ENCODE measurements at regions not wholly inside any gene's neighbourhood (a gene's known extent, or its start where the extent isn't known, plus 50 kb on each side); places are given as distances from the start of the nearest gene placed in this dataset.

- DNase-seq (ENCODE audit: low read depth) = no peak
- TF ChIP-seq CTCF (IDR thresholded peaks at IDR 0.05; ENCODE audit: control insufficient read depth, insufficient read depth, low read depth, low read length, missing control alignments) = no peak
- H3K4me3 ChIP-seq (ENCODE audit: control insufficient read depth, low read depth, low read length) = no peak overlapping the region
Measured at GRCh38 chr1:82759035-82759434, 958.3 kb downstream of the ADGRL2 start.

- H3K4me3 ChIP-seq (ENCODE audit: control insufficient read depth, low read depth, low read length) = no peak overlapping the region
- TF ChIP-seq CTCF (IDR thresholded peaks at IDR 0.05; ENCODE audit: control insufficient read depth, insufficient read depth, low read depth, low read length, missing control alignments) = no peak
- DNase-seq (ENCODE audit: low read depth) = no peak
Measured at GRCh38 chr1:82755671-82756070, 954.9 kb downstream of the ADGRL2 start.

GRCh38 chr1:82755191-82755590 is 954.5 kb downstream of the ADGRL2 start:
- no peak for DNase-seq (ENCODE audit: low read depth)
- no peak for TF ChIP-seq CTCF (IDR thresholded peaks at IDR 0.05; ENCODE audit: control insufficient read depth, insufficient read depth, low read depth, low read length, missing control alignments)
- H3K4me3 ChIP-seq (ENCODE audit: control insufficient read depth, low read depth, low read length) = no peak overlapping the region

- DNase-seq (ENCODE audit: low read depth) = no peak
- TF ChIP-seq CTCF (IDR thresholded peaks at IDR 0.05; ENCODE audit: control insufficient read depth, insufficient read depth, low read depth, low read length, missing control alignments) = no peak
- H3K4me3 ChIP-seq (ENCODE audit: control insufficient read depth, low read depth, low read length) = no peak overlapping the region
Measured at GRCh38 chr1:82752046-82752445, 951.3 kb downstream of the ADGRL2 start.

- no peak for TF ChIP-seq CTCF (IDR thresholded peaks at IDR 0.05; ENCODE audit: control insufficient read depth, insufficient read depth, low read depth, low read length, missing control alignments)
- no peak overlapping the region for H3K4me3 ChIP-seq (ENCODE audit: control insufficient read depth, low read depth, low read length)
- DNase-seq (ENCODE audit: low read depth) = no peak
Measured at GRCh38 chr1:82733645-82734044, 932.9 kb downstream of the ADGRL2 start.

GRCh38 chr1:82731216-82731615 is 930.5 kb downstream of the ADGRL2 start:
- TF ChIP-seq CTCF (IDR thresholded peaks at IDR 0.05; ENCODE audit: control insufficient read depth, insufficient read depth, low read depth, low read length, missing control alignments) = no peak
- no peak overlapping the region for H3K4me3 ChIP-seq (ENCODE audit: control insufficient read depth, low read depth, low read length)
- no peak for DNase-seq (ENCODE audit: low read depth)

- H3K4me3 ChIP-seq (ENCODE audit: control insufficient read depth, low read depth, low read length) = no peak overlapping the region
- no peak for DNase-seq (ENCODE audit: low read depth)
- TF ChIP-seq CTCF (IDR thresholded peaks at IDR 0.05; ENCODE audit: control insufficient read depth, insufficient read depth, low read depth, low read length, missing control alignments) = no peak
Measured at GRCh38 chr1:82728206-82728605, 927.5 kb downstream of the ADGRL2 start.
